ENCODE measurements at regions not wholly inside any gene's neighbourhood (a gene's known extent, or its start where the extent isn't known, plus 50 kb on each side); places are given as distances from the start of the nearest gene placed in this dataset.

GRCh38 chr5:34578962-34579361 lies 77.2 kb upstream of the RAI14 start:
- H3K27ac ChIP-seq (ENCODE audit: low read depth in 1 of 2, low read length in 1 of 2) = no peak overlapping the region
- ATAC-seq (ENCODE audit: insufficient read depth, low FRiP score) = no peak
- TF ChIP-seq, protein P1, sequence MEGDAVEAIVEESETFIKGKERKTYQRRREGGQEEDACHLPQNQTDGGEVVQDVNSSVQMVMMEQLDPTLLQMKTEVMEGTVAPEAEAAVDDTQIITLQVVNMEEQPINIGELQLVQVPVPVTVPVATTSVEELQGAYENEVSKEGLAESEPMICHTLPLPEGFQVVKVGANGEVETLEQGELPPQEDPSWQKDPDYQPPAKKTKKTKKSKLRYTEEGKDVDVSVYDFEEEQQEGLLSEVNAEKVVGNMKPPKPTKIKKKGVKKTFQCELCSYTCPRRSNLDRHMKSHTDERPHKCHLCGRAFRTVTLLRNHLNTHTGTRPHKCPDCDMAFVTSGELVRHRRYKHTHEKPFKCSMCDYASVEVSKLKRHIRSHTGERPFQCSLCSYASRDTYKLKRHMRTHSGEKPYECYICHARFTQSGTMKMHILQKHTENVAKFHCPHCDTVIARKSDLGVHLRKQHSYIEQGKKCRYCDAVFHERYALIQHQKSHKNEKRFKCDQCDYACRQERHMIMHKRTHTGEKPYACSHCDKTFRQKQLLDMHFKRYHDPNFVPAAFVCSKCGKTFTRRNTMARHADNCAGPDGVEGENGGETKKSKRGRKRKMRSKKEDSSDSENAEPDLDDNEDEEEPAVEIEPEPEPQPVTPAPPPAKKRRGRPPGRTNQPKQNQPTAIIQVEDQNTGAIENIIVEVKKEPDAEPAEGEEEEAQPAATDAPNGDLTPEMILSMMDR (IDR thresholded peaks at IDR 0.05; ENCODE audit: control extremely low read depth, extremely low read depth) = no peak
- H3K27me3 ChIP-seq (ENCODE audit: control insufficient read depth in 3 of 3, insufficient read depth in 3 of 3, low read length in 2 of 3) = no peaks in the 10 kb centered on the region
- no peak overlapping the region for H3K4me3 ChIP-seq
- WGBS, 2 donors = 93 to 98% methylated on average over 1 of the region's 1 CpG
- no peak for DNase-seq
- peaks cover 0 to 1% (median 0%) of the 10 kb centered on the region in 5 donors for H3K4me1 ChIP-seq (ENCODE audit: control insufficient read depth in 5 of 5, insufficient read depth in 5 of 5, low read length in 5 of 5)
- no peak overlapping the region for H3K9ac ChIP-seq (ENCODE audit: insufficient read depth in 1 of 2, low read length in 2 of 2)
- no peaks in the 10 kb centered on the region for H3K36me3 ChIP-seq (ENCODE audit: control insufficient read depth in 4 of 4, insufficient read depth in 4 of 4, low read length in 4 of 4)
- peaks cover 0 to 5% (median 0%) of the 10 kb centered on the region in 4 donors for H3K9me3 ChIP-seq (ENCODE audit: control insufficient read depth in 4 of 4, insufficient read depth in 3 of 4, low read length in 3 of 4)

DNA sequence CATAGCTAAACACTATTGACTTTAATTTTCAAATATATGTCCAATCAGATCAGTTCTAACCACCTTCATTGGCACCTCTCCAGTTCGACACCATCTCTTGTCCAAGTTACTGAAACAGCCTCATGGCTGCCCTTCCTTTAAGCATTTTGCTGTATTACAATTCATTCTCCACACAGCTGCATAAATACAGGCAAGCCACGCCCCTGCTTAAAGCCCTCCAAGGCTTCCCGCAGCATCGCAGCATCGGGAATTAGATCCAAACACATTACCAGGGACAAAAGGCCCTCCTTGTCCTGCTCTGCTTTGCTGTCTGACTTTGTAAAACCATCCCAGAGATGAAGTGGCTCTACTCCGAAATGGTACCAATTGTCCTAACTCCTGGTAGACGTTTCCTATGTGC lies 75.1 kb upstream of the RAI14 start:
- Histone ChIP-seq H3K4me3 (no peak overlapping the region), H3K9me3 (ENCODE audit: control insufficient read depth in 4 of 4, insufficient read depth in 3 of 4, low read length in 3 of 4) (peaks cover 0 to 5% (median 0%) of the 10 kb centered on the region in 4 donors), H3K36me3 (ENCODE audit: control insufficient read depth in 4 of 4, insufficient read depth in 4 of 4, low read length in 4 of 4) (no peaks in the 10 kb centered on the region), H3K27ac (ENCODE audit: low read depth in 1 of 2, low read length in 1 of 2) (no peak overlapping the region), H3K4me1 (ENCODE audit: control insufficient read depth in 5 of 5, insufficient read depth in 5 of 5, low read length in 5 of 5) (peaks cover 0 to 4% (median 0%) of the 10 kb centered on the region in 5 donors), H3K9ac (ENCODE audit: insufficient read depth in 1 of 2, low read length in 2 of 2) (no peak overlapping the region), H3K27me3 (ENCODE audit: control insufficient read depth in 3 of 3, insufficient read depth in 3 of 3, low read length in 2 of 3) (no peaks in the 10 kb centered on the region)
- WGBS, 2 donors = 76 to 77% methylated on average over 7 of the region's 7 CpGs
- TF ChIP-seq, protein P1 (IDR thresholded peaks at IDR 0.05; ENCODE audit: control extremely low read depth, extremely low read depth) = no peak
- DNase-seq (peak in 1 of 3 donors; percentile 9), ATAC-seq (ENCODE audit: insufficient read depth, low FRiP score) (no peak)

GRCh38 chr5:34582371-34582770 lies 73.8 kb upstream of the RAI14 start:
- TF ChIP-seq, protein P1 (IDR thresholded peaks at IDR 0.05; ENCODE audit: control extremely low read depth, extremely low read depth) = no peak

DNA sequence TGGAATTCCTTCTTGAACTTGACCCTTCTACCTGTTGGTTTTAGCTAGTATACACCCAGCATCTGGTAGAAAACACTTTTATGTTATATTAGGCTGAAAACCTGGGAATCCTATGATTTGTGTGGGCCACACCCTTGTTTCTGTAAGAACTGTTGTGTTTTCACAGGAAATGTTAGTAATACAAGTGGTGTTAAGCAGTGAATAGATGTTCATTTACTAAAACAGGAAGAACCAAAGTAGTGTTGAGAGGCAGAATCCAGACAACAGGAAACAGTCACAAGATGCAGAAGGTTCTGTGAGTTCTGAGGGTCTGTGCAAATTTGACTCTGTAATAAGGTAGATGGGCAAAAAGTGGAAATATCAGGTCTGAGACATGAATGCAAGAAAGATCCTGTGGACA lies 73.0 kb upstream of the RAI14 start:
- ATAC-seq (ENCODE audit: insufficient read depth, low FRiP score) = no peak
- no peak overlapping the region for H3K27ac ChIP-seq (ENCODE audit: low read depth in 1 of 2, low read length in 1 of 2)
- DNase-seq = no peak
- no peak overlapping the region for H3K4me3 ChIP-seq
- H3K9me3 ChIP-seq (ENCODE audit: control insufficient read depth in 4 of 4, insufficient read depth in 3 of 4, low read length in 3 of 4) = peaks cover 0 to 5% (median 0%) of the 10 kb centered on the region in 4 donors
- TF ChIP-seq, protein P1 (IDR thresholded peaks at IDR 0.05; ENCODE audit: control extremely low read depth, extremely low read depth) = no peak
- H3K4me1 ChIP-seq (ENCODE audit: control insufficient read depth in 5 of 5, insufficient read depth in 5 of 5, low read length in 5 of 5) = peaks cover 0 to 4% (median 0%) of the 10 kb centered on the region in 5 donors
- no peaks in the 10 kb centered on the region for H3K36me3 ChIP-seq (ENCODE audit: control insufficient read depth in 4 of 4, insufficient read depth in 4 of 4, low read length in 4 of 4)
- no peaks in the 10 kb centered on the region for H3K27me3 ChIP-seq (ENCODE audit: control insufficient read depth in 3 of 3, insufficient read depth in 3 of 3, low read length in 2 of 3)
- H3K9ac ChIP-seq (ENCODE audit: insufficient read depth in 1 of 2, low read length in 2 of 2) = no peak overlapping the region

More at GRCh38 chr5:34582371-34582770, 73.8 kb upstream of the RAI14 start:
- 86 to 87% methylated on average over 3 of the region's 3 CpGs for WGBS, 2 donors
- no peak for DNase-seq
- Histone ChIP-seq H3K9ac (ENCODE audit: insufficient read depth in 1 of 2, low read length in 2 of 2) (no peak overlapping the region), H3K36me3 (ENCODE audit: control insufficient read depth in 4 of 4, insufficient read depth in 4 of 4, low read length in 4 of 4) (no peaks in the 10 kb centered on the region), H3K4me3 (no peak overlapping the region), H3K4me1 (ENCODE audit: control insufficient read depth in 5 of 5, insufficient read depth in 5 of 5, low read length in 5 of 5) (peaks cover 0 to 4% (median 0%) of the 10 kb centered on the region in 5 donors), H3K27me3 (ENCODE audit: control insufficient read depth in 3 of 3, insufficient read depth in 3 of 3, low read length in 2 of 3) (no peaks in the 10 kb centered on the region), H3K9me3 (ENCODE audit: control insufficient read depth in 4 of 4, insufficient read depth in 3 of 4, low read length in 3 of 4) (peaks cover 0 to 5% (median 0%) of the 10 kb centered on the region in 4 donors), H3K27ac (ENCODE audit: low read depth in 1 of 2, low read length in 1 of 2) (no peak overlapping the region)
- no peak for ATAC-seq (ENCODE audit: insufficient read depth, low FRiP score)

All from lung (tissue), 11 donors.